Cardiac muscle cell (in vitro differentiated cells and primary cell): ENCODE measurements at regions not wholly inside any gene's neighbourhood (a gene's known extent, or its start where the extent isn't known, plus 50 kb on each side); places are given as distances from the start of the nearest gene placed in this dataset.

ENCODE experiments used
- DNase-seq, 2 donors: peaks; one replicate each; pipeline versions ENCODE4 v3.0.0 to v3.0.0-alpha.2; 2010 to 2017; ENCODE audit warnings: low read depth in 1 of 2, low spot score in 1 of 2
- H3K27ac ChIP-seq: fragments of 200-600 bp; sonication (generic); 2 replicates; pipeline ENCODE4 v1.5.1; 2016
- H3K27me3 ChIP-seq: fragments of 200-600 bp; sonication (generic); 2 replicates; pipeline ENCODE4 v1.6.0; 2016; ENCODE audit warnings: control low read depth
- H3K36me3 ChIP-seq: fragments of 200-600 bp; sonication (generic); 2 replicates; pipeline ENCODE4 v1.5.1; 2016; ENCODE audit warnings: control low read depth
- H3K4me1 ChIP-seq: fragments of 200-600 bp; sonication (generic); 2 replicates; pipeline ENCODE4 v1.8.1; 2017; ENCODE audit warnings: low read depth, mild to moderate bottlenecking, mixed run types
- H3K4me3 ChIP-seq: fragments of 200-600 bp; sonication (generic); 2 replicates; pipeline ENCODE4 v1.5.1; 2016; ENCODE audit warnings: mild to moderate bottlenecking
- H3K9me3 ChIP-seq: fragments of 200-600 bp; sonication (generic); 2 replicates; pipeline ENCODE4 v1.5.1; 2017; ENCODE audit warnings: low read depth, mild to moderate bottlenecking, control low read depth
- TF ChIP-seq, protein P1 (sequence below): IDR thresholded peaks from 2 replicates; pipeline ENCODE4 v1.5.1; 2012; ENCODE audit warnings: low read depth, mild to moderate bottlenecking, low read length

DNA sequence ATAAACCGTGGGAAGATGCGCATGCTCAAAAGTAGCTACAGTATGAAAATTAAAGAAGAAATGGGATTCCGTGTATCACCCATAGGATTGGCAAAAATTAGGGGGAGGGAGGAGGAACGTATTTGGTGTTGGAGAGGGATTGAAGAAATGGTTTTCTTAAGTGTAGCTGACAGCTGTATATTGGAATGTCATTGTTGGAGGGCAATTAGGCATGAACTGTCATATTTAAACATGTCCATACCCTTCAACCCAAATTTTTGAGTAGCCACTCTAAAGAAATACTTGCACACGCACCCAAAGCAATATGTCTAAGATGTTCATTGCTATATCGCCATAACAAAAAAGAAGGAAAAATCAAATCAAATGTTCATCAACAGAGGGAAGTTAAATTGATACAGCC, 144.7 kb downstream of the TLE3 start:
- TF ChIP-seq, protein P1, sequence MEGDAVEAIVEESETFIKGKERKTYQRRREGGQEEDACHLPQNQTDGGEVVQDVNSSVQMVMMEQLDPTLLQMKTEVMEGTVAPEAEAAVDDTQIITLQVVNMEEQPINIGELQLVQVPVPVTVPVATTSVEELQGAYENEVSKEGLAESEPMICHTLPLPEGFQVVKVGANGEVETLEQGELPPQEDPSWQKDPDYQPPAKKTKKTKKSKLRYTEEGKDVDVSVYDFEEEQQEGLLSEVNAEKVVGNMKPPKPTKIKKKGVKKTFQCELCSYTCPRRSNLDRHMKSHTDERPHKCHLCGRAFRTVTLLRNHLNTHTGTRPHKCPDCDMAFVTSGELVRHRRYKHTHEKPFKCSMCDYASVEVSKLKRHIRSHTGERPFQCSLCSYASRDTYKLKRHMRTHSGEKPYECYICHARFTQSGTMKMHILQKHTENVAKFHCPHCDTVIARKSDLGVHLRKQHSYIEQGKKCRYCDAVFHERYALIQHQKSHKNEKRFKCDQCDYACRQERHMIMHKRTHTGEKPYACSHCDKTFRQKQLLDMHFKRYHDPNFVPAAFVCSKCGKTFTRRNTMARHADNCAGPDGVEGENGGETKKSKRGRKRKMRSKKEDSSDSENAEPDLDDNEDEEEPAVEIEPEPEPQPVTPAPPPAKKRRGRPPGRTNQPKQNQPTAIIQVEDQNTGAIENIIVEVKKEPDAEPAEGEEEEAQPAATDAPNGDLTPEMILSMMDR: no peak
- H3K4me1 ChIP-seq: no peaks in the 10 kb centered on the region
- H3K27ac ChIP-seq: no peak overlapping the region
- H3K4me3 ChIP-seq: no peak overlapping the region
- no peaks in the 10 kb centered on the region for H3K36me3 ChIP-seq
- no peak for DNase-seq
- no peaks in the 10 kb centered on the region for H3K9me3 ChIP-seq
- H3K27me3 ChIP-seq: no peaks in the 10 kb centered on the region

DNA sequence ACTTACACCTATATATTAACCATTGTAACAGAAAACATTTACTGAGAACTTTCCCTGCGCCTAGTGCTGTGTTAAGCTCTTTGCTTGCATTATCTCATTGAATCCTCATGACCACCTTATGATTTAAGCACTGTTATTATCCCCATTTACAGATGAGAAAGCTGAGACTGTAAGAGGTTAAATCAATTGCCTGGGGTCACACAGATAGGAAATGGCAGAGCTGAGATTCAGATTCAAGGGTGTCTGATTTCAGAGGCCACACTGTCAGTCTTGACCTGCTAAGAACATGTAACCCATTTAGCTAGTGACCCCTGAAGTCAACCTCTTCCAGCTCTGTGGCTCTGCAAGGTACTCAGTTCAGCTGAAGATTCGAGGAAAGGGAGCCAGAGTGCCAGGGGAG, 143.9 kb downstream of the TLE3 start:
- Histone ChIP-seq H3K4me3 (no peak overlapping the region), H3K27ac (no peak overlapping the region), H3K9me3 (no peaks in the 10 kb centered on the region), H3K4me1 (no peaks in the 10 kb centered on the region), H3K27me3 (no peaks in the 10 kb centered on the region), H3K36me3 (no peaks in the 10 kb centered on the region)
- TF ChIP-seq, protein P1: no peak
- no peak for DNase-seq

DNA sequence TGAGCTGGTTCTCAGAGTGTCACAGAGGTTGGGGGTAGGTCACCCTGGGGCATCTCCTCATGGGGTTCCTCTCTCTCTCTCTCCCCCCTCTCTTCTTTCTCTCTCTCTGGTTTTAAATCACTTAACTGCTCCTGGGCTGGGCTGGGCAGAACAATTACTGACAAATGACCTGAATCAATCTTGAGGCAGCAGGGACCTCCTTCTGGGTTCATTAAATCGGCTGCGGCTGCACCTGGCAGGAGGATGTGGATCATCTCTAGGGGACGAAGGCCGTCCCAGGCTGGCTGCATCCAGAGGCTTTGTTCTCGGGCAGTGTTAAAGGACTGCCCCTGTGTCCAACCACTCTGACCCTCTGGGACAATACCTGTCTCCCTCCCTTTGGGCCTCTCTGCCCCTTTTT, 143.1 kb downstream of the TLE3 start:
- DNase-seq: no peak
- no peak overlapping the region for H3K27ac ChIP-seq
- H3K4me3 ChIP-seq: no peak overlapping the region

DNA sequence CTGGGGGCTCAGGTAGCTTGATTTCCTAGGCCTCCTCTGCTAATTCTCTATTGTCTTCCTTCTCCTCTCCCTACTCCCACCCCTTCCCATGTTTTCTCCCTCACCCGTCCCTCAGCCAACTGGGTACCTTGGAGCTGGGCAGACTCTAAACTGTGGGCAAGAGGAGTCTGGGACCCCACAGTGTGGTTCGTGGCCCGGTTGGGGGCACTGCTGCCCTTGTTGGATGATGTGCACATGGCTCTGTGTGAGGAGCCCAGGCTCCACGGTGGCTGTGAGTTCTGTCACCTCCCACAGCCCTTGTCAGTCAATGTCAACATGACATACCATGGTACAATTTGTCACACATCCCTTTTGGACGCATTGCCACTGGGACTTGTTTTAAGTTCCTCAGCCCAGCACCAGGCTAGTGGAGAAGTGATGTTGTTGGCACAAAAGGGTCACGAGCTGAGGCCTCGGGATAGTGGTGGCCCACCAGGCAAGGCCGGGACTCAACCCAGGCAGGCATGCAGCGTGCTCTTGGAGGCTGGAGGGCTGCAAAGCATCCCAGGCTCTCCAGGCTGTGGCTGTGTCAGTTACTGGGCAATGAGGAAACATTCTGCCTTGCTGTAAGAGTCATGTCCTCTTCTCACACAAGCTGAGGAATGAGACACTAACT, 142.3 kb downstream of the TLE3 start:
- H3K36me3 ChIP-seq: no peaks in the 10 kb centered on the region
- no peak overlapping the region for H3K27ac ChIP-seq
- H3K4me3 ChIP-seq: no peak overlapping the region
- H3K9me3 ChIP-seq: no peaks in the 10 kb centered on the region
- TF ChIP-seq, protein P1: no peak
- H3K27me3 ChIP-seq: no peaks in the 10 kb centered on the region
- no peaks in the 10 kb centered on the region for H3K4me1 ChIP-seq
- no peak for DNase-seq

More for the DNA sequence above, 143.1 kb downstream of the TLE3 start:
- no peaks in the 10 kb centered on the region for H3K9me3 ChIP-seq
- TF ChIP-seq, protein P1: no peak
- no peaks in the 10 kb centered on the region for H3K4me1 ChIP-seq
- H3K27me3 ChIP-seq: no peaks in the 10 kb centered on the region
- no peaks in the 10 kb centered on the region for H3K36me3 ChIP-seq

DNA sequence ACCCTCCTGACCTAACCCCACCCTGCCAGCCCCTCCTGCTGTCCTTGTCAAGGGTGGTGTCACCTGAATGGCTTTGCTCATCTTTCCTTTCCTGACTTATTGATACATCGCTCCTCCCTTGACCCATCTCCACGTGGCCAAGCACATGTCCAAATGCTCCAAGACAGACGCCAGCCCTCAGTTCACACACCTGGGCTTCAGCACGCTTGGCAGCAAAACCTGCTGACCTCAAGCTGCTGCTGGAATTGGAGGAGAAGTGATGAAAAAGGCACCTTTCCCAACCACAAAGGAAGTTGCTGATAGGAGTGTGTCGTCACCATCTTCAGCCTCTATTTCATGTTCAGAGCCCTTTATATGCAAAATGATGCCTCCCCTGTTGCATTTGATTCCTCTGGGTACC, 141.3 kb downstream of the TLE3 start:
- H3K36me3 ChIP-seq: no peaks in the 10 kb centered on the region
- H3K27me3 ChIP-seq: no peaks in the 10 kb centered on the region
- DNase-seq: no peak
- TF ChIP-seq, protein P1: no peak
- H3K4me1 ChIP-seq: no peaks in the 10 kb centered on the region
- no peaks in the 10 kb centered on the region for H3K9me3 ChIP-seq
- H3K4me3 ChIP-seq: no peak overlapping the region
- no peak overlapping the region for H3K27ac ChIP-seq

DNA sequence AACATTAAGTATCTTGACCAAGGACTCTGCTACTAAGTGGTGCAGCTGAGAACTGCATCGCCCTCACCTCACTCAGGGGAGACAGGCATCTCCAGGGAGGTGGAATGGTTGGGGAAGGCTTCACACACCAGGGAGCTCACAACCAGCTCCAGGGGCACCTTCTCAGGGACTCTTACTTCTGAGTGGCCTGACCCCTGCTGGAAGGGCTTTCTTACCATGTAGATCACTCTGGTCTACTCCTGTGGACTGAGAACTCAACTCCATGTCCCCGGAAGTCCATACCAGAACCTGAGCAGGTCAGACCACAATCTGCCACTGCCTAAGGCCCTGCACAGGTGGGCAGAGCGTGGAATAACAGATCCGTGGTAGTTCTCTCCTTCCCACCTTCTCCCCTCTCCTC, 140.5 kb downstream of the TLE3 start:
- Histone ChIP-seq H3K36me3 (no peaks in the 10 kb centered on the region), H3K27me3 (no peaks in the 10 kb centered on the region), H3K4me1 (no peaks in the 10 kb centered on the region), H3K9me3 (no peaks in the 10 kb centered on the region), H3K27ac (no peak overlapping the region), H3K4me3 (no peak overlapping the region)
- DNase-seq: no peak
- TF ChIP-seq, protein P1: no peak
